ENCODE measurements at regions not wholly inside any gene's neighbourhood (a gene's known extent, or its start where the extent isn't known, plus 50 kb on each side); places are given as distances from the start of the nearest gene placed in this dataset.
A peak's percentile ranks its signal among the peaks of the same experiment; 100 is the strongest.
"Not testable (repeated sequence)": the region's sequence is repeated elsewhere in the genome, so short reads cannot be mapped to it uniquely, and the experiment has no call there.

GRCh38 chr7:41579961-41580935 is 122.6 kb downstream of the INHBA start:
- no peak for DNase-seq (ENCODE audit: low read depth in 2 of 3, low spot score in 2 of 3)

GRCh38 chr7:41578700-41579099 is 124.2 kb downstream of the INHBA start:
- peak in 1 of 3 donors; percentile 17 for DNase-seq (ENCODE audit: low read depth in 2 of 3, low spot score in 2 of 3)

GRCh38 chr7:41576166-41576565 is 126.7 kb downstream of the INHBA start:
- no peak for DNase-seq (ENCODE audit: low read depth in 2 of 3, low spot score in 2 of 3)

- no peak for DNase-seq (ENCODE audit: low read depth in 2 of 3, low spot score in 2 of 3)
These were observed 128.5 kb downstream of the INHBA start for GRCh38 chr7:41574377-41574776.

GRCh38 chr7:41573862-41574261 is 129.0 kb downstream of the INHBA start:
- DNase-seq (ENCODE audit: low read depth in 2 of 3, low spot score in 2 of 3), result peak in 1 of 3 donors; percentile 26

- no peak for DNase-seq (ENCODE audit: low read depth in 2 of 3, low spot score in 2 of 3)
These were observed 129.4 kb downstream of the INHBA start for GRCh38 chr7:41573443-41573842.

- no peak for DNase-seq (ENCODE audit: low read depth in 2 of 3, low spot score in 2 of 3)
These were observed 129.9 kb downstream of the INHBA start for GRCh38 chr7:41573015-41573414.

- DNase-seq (ENCODE audit: low read depth in 2 of 3, low spot score in 2 of 3), result no peak
These were observed 131.3 kb downstream of the INHBA start for GRCh38 chr7:41571573-41571972.

GRCh38 chr7:41570766-41571165 is 132.1 kb downstream of the INHBA start:
- no peak for DNase-seq (ENCODE audit: low read depth in 2 of 3, low spot score in 2 of 3)

- DNase-seq (ENCODE audit: low read depth in 2 of 3, low spot score in 2 of 3), result no peak
These were observed 134.8 kb downstream of the INHBA start for GRCh38 chr7:41568135-41568534.

- DNase-seq (ENCODE audit: low read depth in 2 of 3, low spot score in 2 of 3), result no peak
These were observed 135.2 kb downstream of the INHBA start for GRCh38 chr7:41567731-41568114.

- DNase-seq (ENCODE audit: low read depth in 2 of 3, low spot score in 2 of 3), result peak in 2 of 3 donors; percentile 42 to 74
These were observed 135.7 kb downstream of the INHBA start for GRCh38 chr7:41567031-41567730.

- DNase-seq (ENCODE audit: low read depth in 2 of 3, low spot score in 2 of 3), result no peak
These were observed 136.3 kb downstream of the INHBA start for GRCh38 chr7:41566581-41566980.

GRCh38 chr7:41565655-41566054 is 137.2 kb downstream of the INHBA start:
- no peak for DNase-seq (ENCODE audit: low read depth in 2 of 3, low spot score in 2 of 3)

GRCh38 chr7:41559426-41559825 is 143.5 kb downstream of the INHBA start:
- no peak for DNase-seq (ENCODE audit: low read depth in 2 of 3, low spot score in 2 of 3)

- no peak for DNase-seq (ENCODE audit: low read depth in 2 of 3, low spot score in 2 of 3)
These were observed 148.4 kb downstream of the INHBA start for GRCh38 chr7:41554481-41554880.

GRCh38 chr7:41550046-41550445 is 152.8 kb downstream of the INHBA start:
- DNase-seq (ENCODE audit: low read depth in 2 of 3, low spot score in 2 of 3), result not testable (repeated sequence)

- DNase-seq (ENCODE audit: low read depth in 2 of 3, low spot score in 2 of 3), result no peak
These were observed 158.6 kb downstream of the INHBA start for GRCh38 chr7:41544241-41544640.

GRCh38 chr7:41540601-41541000 is 162.3 kb downstream of the INHBA start:
- no peak for DNase-seq (ENCODE audit: low read depth in 2 of 3, low spot score in 2 of 3)

GRCh38 chr7:41538810-41539724 is 163.8 kb downstream of the INHBA start:
- DNase-seq (ENCODE audit: low read depth in 2 of 3, low spot score in 2 of 3), result no peak

Measured in hematopoietic multipotent progenitor cell (in vitro differentiated cells).